Choroid plexus epithelial cell (primary cell): ENCODE measurements at regions not wholly inside any gene's neighbourhood (a gene's known extent, or its start where the extent isn't known, plus 50 kb on each side); places are given as distances from the start of the nearest gene placed in this dataset.

ENCODE experiments used
- DNase-seq: peaks from one replicate; pipeline ENCODE4 v3.0.0-alpha.2; 2010; ENCODE audit warnings: low read depth
- H3K4me3 ChIP-seq: 2 replicates; pipeline ENCODE4 v1.5.1; 2011; ENCODE audit warnings: low read depth, mild to moderate bottlenecking, control low read depth, low read length, moderate library complexity
- CTCF ChIP-seq: conservative IDR thresholded peaks from 2 replicates; pipeline ENCODE4 v1.5.1; 2011; ENCODE audit warnings: low read depth, mild to moderate bottlenecking, control low read depth, inconsistent platforms, low read length, moderate library complexity

- no peak for DNase-seq
- no peak for TF ChIP-seq CTCF
- H3K4me3 ChIP-seq, result no peak overlapping the region
Observed at GRCh38 chr7:16169537-16169936, 251.8 kb downstream of the CRPPA start.

GRCh38 chr7:16167526-16167925 lies 253.8 kb downstream of the CRPPA start:
- no peak for TF ChIP-seq CTCF

GRCh38 chr7:16144361-16144760 lies 277.0 kb downstream of the CRPPA start:
- no peak for TF ChIP-seq CTCF
- DNase-seq, result no peak
- H3K4me3 ChIP-seq, result no peak overlapping the region

More at GRCh38 chr7:16167526-16167925, 253.8 kb downstream of the CRPPA start:
- H3K4me3 ChIP-seq, result no peak overlapping the region
- no peak for DNase-seq

DNA sequence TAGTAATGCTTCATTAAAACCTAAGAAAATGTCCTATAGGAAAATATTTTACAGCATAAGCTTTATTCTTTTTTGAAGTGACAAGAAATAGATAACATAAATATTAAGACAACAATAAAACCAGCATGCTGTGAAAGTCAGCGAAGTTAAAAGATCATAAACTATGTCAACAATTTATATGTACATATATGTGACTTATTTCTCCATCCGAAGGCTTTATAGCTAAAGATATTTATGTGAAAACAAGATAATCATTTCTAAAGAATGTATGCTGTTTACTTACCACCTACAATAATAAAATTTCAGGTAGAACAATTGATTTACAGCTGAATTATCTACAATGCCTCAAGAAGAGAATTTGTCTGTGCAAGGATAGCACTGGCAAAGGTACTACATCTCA lies 283.4 kb downstream of the CRPPA start:
- no peak for TF ChIP-seq CTCF
- no peak overlapping the region for H3K4me3 ChIP-seq
- no peak for DNase-seq

DNA sequence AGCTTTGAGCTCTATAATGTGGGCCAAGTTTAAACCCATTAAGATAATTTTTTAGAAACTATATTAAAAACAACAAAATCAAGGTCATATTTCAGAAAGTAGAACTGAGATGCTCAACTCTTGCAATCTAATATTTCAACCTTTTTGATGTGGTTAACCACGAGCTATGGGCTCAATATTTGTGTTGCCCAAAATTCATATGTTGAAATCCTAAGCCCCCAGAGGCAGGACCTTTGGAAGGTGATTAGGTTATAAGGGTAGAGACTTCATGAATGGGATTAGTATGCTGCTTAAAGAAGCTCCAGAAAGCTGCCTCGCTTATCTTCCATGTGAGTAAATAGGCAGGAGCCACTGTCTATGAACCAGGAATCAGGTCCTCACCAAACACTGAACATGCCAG lies 284.4 kb downstream of the CRPPA start:
- TF ChIP-seq CTCF, result no peak
- no peak overlapping the region for H3K4me3 ChIP-seq
- peak; percentile 16 for DNase-seq

- H3K4me3 ChIP-seq, result no peak overlapping the region
- no peak for TF ChIP-seq CTCF
- no peak for DNase-seq
Observed at GRCh38 chr7:16135658-16136057, 285.7 kb downstream of the CRPPA start.
